Lower lobe of right lung (tissue), 2 donors: ENCODE measurements at regions not wholly inside any gene's neighbourhood (a gene's known extent, or its start where the extent isn't known, plus 50 kb on each side); places are given as distances from the start of the nearest gene placed in this dataset.

Source experiments
- ATAC-seq, 2 donors: fragments of 200-7000 bp; cut with Tn5 transposase; one replicate each; pipeline ENCODE4 v1.9.1; 2020 to 2022; ENCODE audit warnings: mild to moderate bottlenecking in 2 of 2, moderate library complexity in 2 of 2
- DNase-seq: peaks from one replicate; pipeline ENCODE4 v3.0.0-alpha.2; 2020
- H3K27ac ChIP-seq: fragments of 200-600 bp; one replicate; pipeline ENCODE4 v1.8.0; 2022
- H3K27me3 ChIP-seq: fragments of 200-600 bp; one replicate; pipeline ENCODE4 v1.8.0; 2022; ENCODE audit warnings: low read depth
- H3K36me3 ChIP-seq: fragments of 200-600 bp; one replicate; pipeline ENCODE4 v1.8.0; 2022; ENCODE audit warnings: mild to moderate bottlenecking
- H3K4me1 ChIP-seq: fragments of 200-600 bp; one replicate; pipeline ENCODE4 v1.8.0; 2022
- H3K4me3 ChIP-seq: fragments of 200-600 bp; one replicate; pipeline ENCODE4 v1.8.0; 2022; ENCODE audit warnings: mild to moderate bottlenecking
- H3K9me3 ChIP-seq: fragments of 200-600 bp; one replicate; pipeline ENCODE4 v1.8.0; 2022
- intact Hi-C: fragments of 100-400 bp; cut with DNase I; formaldehyde crosslinking; loops from one replicate; pipeline ENCODE4 v1.11.0; 2022
- TF ChIP-seq, protein P1 (sequence below): fragments of 200-600 bp; IDR thresholded peaks from one replicate; pipeline ENCODE4 v1.8.0; 2022; ENCODE audit warnings: antibody characterized with exemption, mild to moderate bottlenecking
- donor health status: DM: no; HTN: yes; CAD: no; lungs with severe emphysema.

DNA sequence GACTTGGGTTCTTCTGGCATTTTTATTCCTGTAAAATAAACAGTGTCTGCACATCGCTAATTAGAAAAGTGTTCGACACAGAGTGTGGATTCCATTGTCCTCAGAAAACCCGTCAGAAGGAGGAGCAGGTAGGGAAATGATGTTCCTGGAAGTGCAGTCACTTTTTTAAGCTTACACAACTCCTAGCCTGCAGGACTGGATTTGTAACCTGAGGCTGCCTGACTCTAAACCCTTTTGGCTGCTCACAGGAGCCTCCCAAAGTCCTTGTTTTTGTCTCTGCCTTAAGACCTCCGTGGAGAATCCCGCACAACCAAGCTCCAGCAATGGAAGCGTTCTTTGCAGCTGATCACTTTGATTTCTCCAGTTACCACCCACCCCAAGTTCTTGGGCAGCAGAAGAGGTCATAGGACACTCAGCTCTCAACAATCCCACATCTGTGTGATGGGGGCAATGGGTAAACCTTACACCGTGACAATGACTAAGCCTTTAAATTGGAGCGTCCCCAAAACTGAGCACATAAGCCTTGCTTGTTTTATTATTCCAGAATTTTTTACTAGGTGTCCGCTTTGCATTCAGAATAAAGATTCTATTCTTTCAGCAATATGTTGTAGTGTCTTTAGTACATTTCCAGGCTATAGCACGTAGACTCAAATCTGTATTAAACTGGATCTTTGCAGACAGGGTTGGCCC is 227.9 kb downstream of the TBXT start:
- Histone ChIP-seq H3K27ac (no peak overlapping the region), H3K4me3 (no peak overlapping the region), H3K27me3 (no peaks in the 10 kb centered on the region), H3K4me1 (no peaks in the 10 kb centered on the region), H3K9me3 (no peaks in the 10 kb centered on the region), H3K36me3 (no peaks in the 10 kb centered on the region)
- ATAC-seq = no peak
- intact Hi-C loops = no loop called here
- DNase-seq = no peak
- TF ChIP-seq, protein P1, sequence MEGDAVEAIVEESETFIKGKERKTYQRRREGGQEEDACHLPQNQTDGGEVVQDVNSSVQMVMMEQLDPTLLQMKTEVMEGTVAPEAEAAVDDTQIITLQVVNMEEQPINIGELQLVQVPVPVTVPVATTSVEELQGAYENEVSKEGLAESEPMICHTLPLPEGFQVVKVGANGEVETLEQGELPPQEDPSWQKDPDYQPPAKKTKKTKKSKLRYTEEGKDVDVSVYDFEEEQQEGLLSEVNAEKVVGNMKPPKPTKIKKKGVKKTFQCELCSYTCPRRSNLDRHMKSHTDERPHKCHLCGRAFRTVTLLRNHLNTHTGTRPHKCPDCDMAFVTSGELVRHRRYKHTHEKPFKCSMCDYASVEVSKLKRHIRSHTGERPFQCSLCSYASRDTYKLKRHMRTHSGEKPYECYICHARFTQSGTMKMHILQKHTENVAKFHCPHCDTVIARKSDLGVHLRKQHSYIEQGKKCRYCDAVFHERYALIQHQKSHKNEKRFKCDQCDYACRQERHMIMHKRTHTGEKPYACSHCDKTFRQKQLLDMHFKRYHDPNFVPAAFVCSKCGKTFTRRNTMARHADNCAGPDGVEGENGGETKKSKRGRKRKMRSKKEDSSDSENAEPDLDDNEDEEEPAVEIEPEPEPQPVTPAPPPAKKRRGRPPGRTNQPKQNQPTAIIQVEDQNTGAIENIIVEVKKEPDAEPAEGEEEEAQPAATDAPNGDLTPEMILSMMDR = no peak

DNA sequence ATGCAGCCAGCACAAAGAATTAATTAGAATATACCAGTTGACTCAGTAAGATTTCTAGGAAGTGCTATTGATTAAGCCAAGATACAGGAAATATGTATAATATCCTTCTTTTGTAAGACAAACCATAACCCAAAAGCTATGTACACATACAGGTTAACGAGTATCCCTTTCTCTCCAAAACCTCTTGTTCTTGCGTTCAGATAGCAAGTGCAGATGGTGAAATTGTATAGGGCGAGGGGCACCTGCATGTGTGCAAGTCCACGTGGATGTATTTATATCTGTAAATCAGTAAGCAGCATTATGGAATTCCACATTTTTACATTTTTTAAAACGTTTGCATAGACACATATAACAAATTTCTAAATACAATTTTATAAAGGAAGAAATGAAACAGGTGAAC is 228.6 kb downstream of the TBXT start:
- Histone ChIP-seq H3K27ac (no peak overlapping the region), H3K27me3 (no peaks in the 10 kb centered on the region), H3K9me3 (no peaks in the 10 kb centered on the region), H3K4me3 (no peak overlapping the region), H3K36me3 (no peaks in the 10 kb centered on the region), H3K4me1 (no peaks in the 10 kb centered on the region)
- intact Hi-C loops = no loop called here
- ATAC-seq (no peak), DNase-seq (no peak)
- TF ChIP-seq, protein P1 = no peak

DNA sequence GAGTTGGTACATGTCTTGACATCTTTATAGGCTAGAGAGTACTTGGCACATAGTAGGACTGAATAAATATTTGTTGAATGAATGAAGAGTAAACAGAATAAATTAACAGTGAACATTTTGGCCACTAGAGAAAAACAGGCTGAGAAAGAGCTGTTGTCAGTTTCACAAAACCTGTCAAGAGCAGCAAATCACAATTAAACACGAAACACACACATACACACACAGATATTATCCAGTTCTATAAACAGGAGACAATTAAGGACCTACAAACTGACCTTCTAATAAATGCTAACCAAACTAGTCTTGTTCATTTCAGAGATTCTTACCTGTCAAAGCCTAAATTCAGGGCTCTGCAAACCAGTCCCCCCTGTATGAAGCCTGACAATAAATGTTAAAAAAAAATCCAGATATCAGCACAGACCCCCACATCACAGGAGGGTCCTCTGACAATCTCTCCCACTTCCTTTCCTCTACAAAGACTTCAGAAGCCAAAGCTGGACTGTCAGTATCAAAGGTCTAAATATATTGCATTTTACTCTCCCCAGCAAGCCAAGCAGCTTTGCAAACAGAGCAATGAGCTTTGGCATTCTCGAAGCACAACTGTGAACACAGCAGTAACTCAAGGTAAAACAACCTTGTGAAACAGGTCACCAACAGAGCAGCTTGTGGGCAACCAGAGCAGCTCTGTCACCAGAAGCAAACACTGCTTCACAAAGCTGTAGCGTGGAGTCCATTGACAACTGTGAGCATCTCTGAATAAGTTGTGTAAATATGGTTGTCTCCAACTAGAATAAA is 229.9 kb downstream of the TBXT start:
- Histone ChIP-seq H3K9me3 (no peaks in the 10 kb centered on the region), H3K27ac (no peak overlapping the region), H3K36me3 (no peaks in the 10 kb centered on the region), H3K27me3 (no peaks in the 10 kb centered on the region), H3K4me1 (no peaks in the 10 kb centered on the region), H3K4me3 (no peak overlapping the region)
- ATAC-seq (no peak), DNase-seq (no peak)
- TF ChIP-seq, protein P1 = no peak
- intact Hi-C loops = no loop called here

DNA sequence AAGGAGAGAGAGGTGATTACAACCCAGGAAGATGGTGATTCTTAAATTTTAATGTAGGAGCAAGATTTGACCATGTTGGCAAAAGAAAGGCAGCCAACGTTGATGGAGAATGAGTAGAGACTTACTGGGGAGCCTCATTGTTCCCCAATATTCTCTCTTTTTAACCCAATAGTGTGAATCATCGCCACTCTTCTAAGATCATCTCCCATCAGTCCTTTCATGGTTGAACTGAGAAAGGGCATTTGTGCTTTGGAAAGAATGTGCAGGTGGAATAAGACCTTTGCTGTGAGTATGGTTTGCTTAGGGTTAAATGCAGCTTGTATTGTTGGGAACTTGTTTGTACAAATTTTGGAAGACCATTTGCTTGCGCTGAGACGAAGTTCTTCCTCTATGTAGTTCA is 231.0 kb downstream of the TBXT start:
- intact Hi-C loops = no loop called here
- Histone ChIP-seq H3K27me3 (no peaks in the 10 kb centered on the region), H3K4me1 (no peaks in the 10 kb centered on the region), H3K4me3 (no peak overlapping the region), H3K9me3 (no peaks in the 10 kb centered on the region), H3K27ac (no peak overlapping the region), H3K36me3 (no peaks in the 10 kb centered on the region)
- TF ChIP-seq, protein P1 = no peak
- ATAC-seq = no peak
- DNase-seq = no peak

DNA sequence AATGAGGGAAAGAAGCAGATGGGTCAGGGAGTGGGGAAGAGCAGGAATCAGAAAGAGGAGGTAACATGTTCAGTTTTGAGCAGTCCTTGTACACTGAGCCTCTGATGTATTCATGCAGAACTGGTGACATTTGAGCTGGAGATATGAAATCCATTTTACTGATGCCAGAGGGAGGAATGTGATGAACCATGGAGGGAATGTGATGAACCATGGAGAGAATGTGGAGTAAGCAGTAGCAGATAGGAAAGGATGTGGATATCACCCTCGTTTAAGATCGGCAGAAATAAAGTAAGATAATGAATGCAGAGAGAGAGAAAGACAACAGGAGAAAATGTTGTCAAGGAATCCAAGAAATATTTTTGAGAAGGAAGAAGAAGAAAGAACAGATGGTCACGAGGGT is 231.6 kb downstream of the TBXT start:
- Histone ChIP-seq H3K27ac (no peak overlapping the region), H3K27me3 (no peaks in the 10 kb centered on the region), H3K4me3 (no peak overlapping the region), H3K9me3 (no peaks in the 10 kb centered on the region), H3K4me1 (no peaks in the 10 kb centered on the region), H3K36me3 (no peaks in the 10 kb centered on the region)
- ATAC-seq (no peak), DNase-seq (no peak)
- TF ChIP-seq, protein P1 = no peak
- intact Hi-C loops = no loop called here
